ENCODE measurements at regions not wholly inside any gene's neighbourhood (a gene's known extent, or its start where the extent isn't known, plus 50 kb on each side); places are given as distances from the start of the nearest gene placed in this dataset.

GRCh38 chr12:64937452-64937851 lies 113.0 kb downstream of the TBC1D30 start:
- no peaks in the 10 kb centered on the region; a peak in 1 of 7 replicates for H3K4me1 ChIP-seq (replicated peaks in 1 of 4; ENCODE audit: control insufficient read depth in 3 of 4, insufficient read depth in 4 of 4, low read length in 3 of 4)
- no peak overlapping the region for H3K4me2 ChIP-seq (ENCODE audit: insufficient read depth in 1 of 2, low read depth in 2 of 2, low read length in 2 of 2)
- no peak overlapping the region for H2AFZ ChIP-seq (ENCODE audit: low read length)
- POLR2A ChIA-PET (ENCODE audit: partially characterized antibody) = no interaction called here
- H2BK15ac ChIP-seq (ENCODE audit: low read length) = no peak overlapping the region
- no peaks in the 10 kb centered on the region for H3K23me2 ChIP-seq (ENCODE audit: low read depth, low read length)
- no peak overlapping the region for H3K56ac ChIP-seq (replicated peaks; ENCODE audit: insufficient read length, low read depth, low read length)
- no peak overlapping the region for H3K14ac ChIP-seq (ENCODE audit: insufficient read length)
- H3K27me3 ChIP-seq (replicated peaks in 1 of 4; ENCODE audit: control insufficient read depth in 3 of 4, extremely low read depth in 1 of 4, insufficient read depth in 3 of 4, low read length in 3 of 4) = no peaks in the 10 kb centered on the region
- no peak overlapping the region for H2BK20ac ChIP-seq (ENCODE audit: low read length)
- no peak overlapping the region for H4K5ac ChIP-seq (ENCODE audit: insufficient read length, low read depth, low read length)
- CTCF ChIA-PET (ENCODE audit: partially characterized antibody) = interaction anchor here (0.6 to 1.6 kb wide), 4 partner anchors 47 to 169 kb away, joined by 3 to 8 read pairs (median 3); no protein-coding TSS in a partner anchor
- no peak for DNase-seq (ENCODE audit: low read depth in 1 of 2, low spot score in 2 of 2)
- no peaks in the 10 kb centered on the region for H4K20me1 ChIP-seq (replicated peaks in 1 of 2; ENCODE audit: control insufficient read depth in 1 of 2, insufficient read depth in 2 of 2, low read length in 2 of 2)
- H3K27ac ChIP-seq (ENCODE audit: low read depth, low read length) = no peak overlapping the region
- no peak overlapping the region for H3K4ac ChIP-seq (replicated peaks; ENCODE audit: insufficient read length, low read depth, low read length)
- no peaks in the 10 kb centered on the region for H3K36me3 ChIP-seq (ENCODE audit: control insufficient read depth in 2 of 4, insufficient read depth in 4 of 4, low read length in 3 of 4)
- no peak overlapping the region for H4K8ac ChIP-seq (ENCODE audit: extremely low read depth, insufficient read depth, low read length)
- no peak overlapping the region for H3K9ac ChIP-seq (replicated peaks in 1 of 4; ENCODE audit: extremely low read depth in 1 of 4, low read depth in 3 of 4, low read length in 3 of 4)
- no peaks in the 10 kb centered on the region for H3K79me2 ChIP-seq (ENCODE audit: control insufficient read depth in 1 of 2, insufficient read depth in 2 of 2, low read length in 2 of 2)
- no peak overlapping the region for H2BK120ac ChIP-seq (replicated peaks; ENCODE audit: low read depth, low read length)
- H3K23ac ChIP-seq (ENCODE audit: insufficient read length) = no peak overlapping the region
- no peak overlapping the region for H4K91ac ChIP-seq (replicated peaks; ENCODE audit: insufficient read length, low read length)
- H3K9me3 ChIP-seq (ENCODE audit: insufficient read depth in 2 of 2, low read depth in 1 of 2, low read length in 1 of 2) = no peaks in the 10 kb centered on the region
- H2BK12ac ChIP-seq (ENCODE audit: low read depth, low read length) = no peak overlapping the region
- no peak overlapping the region for H2AK5ac ChIP-seq (ENCODE audit: low read depth, low read length)
- FAIRE-seq = no peak
- no peak overlapping the region for H3K18ac ChIP-seq (ENCODE audit: extremely low read depth, low read length)
- H3K79me1 ChIP-seq (ENCODE audit: low read depth, low read length) = no peaks in the 10 kb centered on the region
- no peak overlapping the region for H2BK5ac ChIP-seq (ENCODE audit: low read depth, low read length)
- H3K4me3 ChIP-seq (ENCODE audit: extremely low read depth in 1 of 4, insufficient read depth in 2 of 4, low read depth in 3 of 4, low read length in 4 of 4) = no peak overlapping the region
- no peak for TF ChIP-seq EGR1 (IDR thresholded peaks at IDR 0.05; ENCODE audit: borderline replicate concordance, low read depth, low read length)
- TF ChIP-seq CTBP2 (IDR thresholded peaks at IDR 0.05; ENCODE audit: borderline replicate concordance, insufficient read depth, insufficient read length, low read length) = no peak
- no peak for TF ChIP-seq SP4 (IDR thresholded peaks at IDR 0.05; ENCODE audit: low read length)
- no peak for TF ChIP-seq RNF2 (IDR thresholded peaks at IDR 0.05; ENCODE audit: borderline replicate concordance, low read depth, low read length, missing control alignments, poor library complexity, severe bottlenecking)
- TF ChIP-seq CBX8 (IDR thresholded peaks at IDR 0.05; ENCODE audit: borderline replicate concordance, low read depth, low read length) = no peak
- no peak for TF ChIP-seq GABPA (IDR thresholded peaks at IDR 0.05; ENCODE audit: borderline replicate concordance, insufficient read depth, low read length)
- no peak for TF ChIP-seq MAFK (IDR thresholded peaks at IDR 0.05; ENCODE audit: low read depth, low read length)
- no peak for TF ChIP-seq HDAC6 (IDR thresholded peaks at IDR 0.05; ENCODE audit: low read depth, low read length)
- no peak for TF ChIP-seq RBBP5 (IDR thresholded peaks at IDR 0.05; ENCODE audit: borderline replicate concordance, low read depth, low read length)
- no peak for TF ChIP-seq TAF7 (optimal IDR thresholded peaks at IDR 0.05; ENCODE audit: borderline replicate concordance, low read depth, low read length)
- TF ChIP-seq KDM1A (IDR thresholded peaks at IDR 0.05; ENCODE audit: borderline replicate concordance, low read length) = no peak
- TF ChIP-seq POLR2AphosphoS5 (IDR thresholded peaks at IDR 0.05; ENCODE audit: low read depth, low read length) = no peak
- no peak for TF ChIP-seq SIN3A (conservative IDR thresholded peaks at IDR 0.05 in 1 of 2, IDR thresholded peaks at IDR 0.05 in 1 of 2; ENCODE audit: low read depth in 1 of 2, low read length in 2 of 2)
- TF ChIP-seq HDAC2 (IDR thresholded peaks at IDR 0.05; ENCODE audit: borderline replicate concordance in 1 of 2, low read depth in 2 of 2, low read length in 2 of 2) = no peak
- TF ChIP-seq, protein P1, sequence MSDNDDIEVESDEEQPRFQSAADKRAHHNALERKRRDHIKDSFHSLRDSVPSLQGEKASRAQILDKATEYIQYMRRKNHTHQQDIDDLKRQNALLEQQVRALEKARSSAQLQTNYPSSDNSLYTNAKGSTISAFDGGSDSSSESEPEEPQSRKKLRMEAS (IDR thresholded peaks at IDR 0.05) = no peak
